CD4-positive, alpha-beta T cell treated with Interferon gamma for 1 hour (primary cell): ENCODE measurements at regions not wholly inside any gene's neighbourhood (a gene's known extent, or its start where the extent isn't known, plus 50 kb on each side); places are given as distances from the start of the nearest gene placed in this dataset.
"Not testable (repeated sequence)": the region's sequence is repeated elsewhere in the genome, so short reads cannot be mapped to it uniquely, and the experiment has no call there.

ENCODE experiments used
- DNase-seq: peaks from one replicate; pipeline ENCODE4 v3.0.0-alpha.2; 2020

- no peak for DNase-seq
Observed at GRCh38 chr2:747762-748351, 70.7 kb upstream of the TMEM18 start.

- no peak for DNase-seq
Observed at GRCh38 chr2:746697-747096, 69.5 kb upstream of the TMEM18 start.

GRCh38 chr2:744088-744487 is 66.9 kb upstream of the TMEM18 start:
- DNase-seq = no peak

GRCh38 chr2:742221-742620 is 65.0 kb upstream of the TMEM18 start:
- DNase-seq = no peak

- no peak for DNase-seq
Observed at GRCh38 chr2:741195-741496, 63.9 kb upstream of the TMEM18 start.

GRCh38 chr2:740322-741194 is 63.4 kb upstream of the TMEM18 start:
- not testable (repeated sequence) for DNase-seq

- not testable (repeated sequence) for DNase-seq
Observed at GRCh38 chr2:739864-740321, 62.7 kb upstream of the TMEM18 start.

GRCh38 chr2:736939-737338 is 59.7 kb upstream of the TMEM18 start:
- DNase-seq = no peak

GRCh38 chr2:735670-736218 is 58.5 kb upstream of the TMEM18 start:
- DNase-seq = no peak

- no peak for DNase-seq
Observed at GRCh38 chr2:734496-734895, 57.3 kb upstream of the TMEM18 start.

- DNase-seq = no peak
Observed at GRCh38 chr2:733495-733894, 56.3 kb upstream of the TMEM18 start.

- DNase-seq = no peak
Observed at GRCh38 chr2:733001-733400, 55.8 kb upstream of the TMEM18 start.

GRCh38 chr2:731711-732110 is 54.5 kb upstream of the TMEM18 start:
- DNase-seq = no peak

GRCh38 chr2:729376-729861 is 52.2 kb upstream of the TMEM18 start:
- DNase-seq = no peak

- DNase-seq = no peak
Observed at GRCh38 chr2:728165-728564, 51.0 kb upstream of the TMEM18 start.

- no peak for DNase-seq
Observed at GRCh38 chr2:727071-727470, 49.9 kb upstream of the TMEM18 start.
